Gastrocnemius medialis (tissue), 4 donors: ENCODE measurements at regions not wholly inside any gene's neighbourhood (a gene's known extent, or its start where the extent isn't known, plus 50 kb on each side); places are given as distances from the start of the nearest gene placed in this dataset.

Experiments used
- ATAC-seq, 2 donors: fragments of 150-250 bp; one replicate each; pipeline ENCODE4 v1.9.1; 2016
- DNase-seq, 2 donors: peaks; one replicate each; pipeline ENCODE4 v3.0.0-alpha.2; 2019
- H3K27ac ChIP-seq, 4 donors: fragments of 200-600 bp; sonication (generic); 1 replicate in 1 of 4; 2 replicates in 3 of 4; pipeline ENCODE4 v1.5.1; 2016 to 2018; ENCODE audit warnings: mild to moderate bottlenecking in 2 of 4, moderate library complexity in 1 of 4
- H3K27me3 ChIP-seq, 3 donors: fragments of 200-600 bp; sonication (generic) in 2 of 3; 1 replicate in 1 of 3; 2 replicates in 2 of 3; pipeline versions ENCODE4 v1.5.1 to v1.6.0; 2016 to 2019; ENCODE audit warnings: mild to moderate bottlenecking in 1 of 3, moderate library complexity in 1 of 3
- H3K36me3 ChIP-seq, 2 donors: fragments of 200-600 bp; sonication (generic) in 1 of 2; one replicate each; pipeline ENCODE4 v1.5.1; 2017 to 2018
- H3K4me1 ChIP-seq, 2 donors: fragments of 200-600 bp; sonication (generic) in 1 of 2; one replicate each; pipeline ENCODE4 v1.5.1; 2016 to 2017; ENCODE audit warnings: mild to moderate bottlenecking in 2 of 2
- H3K4me3 ChIP-seq, 4 donors: fragments of 200-600 bp; sonication (generic) in 3 of 4; 1 replicate in 1 of 4; 2 replicates in 3 of 4; pipeline ENCODE4 v1.5.1; 2016 to 2019; ENCODE audit warnings: mild to moderate bottlenecking in 2 of 4
- H3K9me3 ChIP-seq, 3 donors: fragments of 200-600 bp; sonication (generic) in 2 of 3; 1 replicate in 1 of 3; 2 replicates in 2 of 3; pipeline ENCODE4 v1.5.1; 2016 to 2019
- CTCF ChIP-seq, 5 experiments: fragments of 450-650 bp in 3 of 5; fragments of 200-600 bp in 2 of 5; sonication (generic) in 2 of 5; IDR thresholded peaks in 4 of 5; conservative IDR thresholded peaks in 1 of 5; 1 replicate in 4 of 5; 2 replicates in 1 of 5; pipeline ENCODE4 v1.5.1; 2016 to 2019; ENCODE audit warnings: antibody characterized with exemption in 5 of 5, mild to moderate bottlenecking in 3 of 5, moderate library complexity in 3 of 5
- POLR2A ChIP-seq, 2 donors: fragments of 450-650 bp; IDR thresholded peaks; one replicate each; pipeline ENCODE4 v1.6.1; 2017; ENCODE audit warnings: antibody characterized with exemption in 2 of 2, mild to moderate bottlenecking in 2 of 2, moderate library complexity in 2 of 2
- in situ Hi-C, 4 donors: fragments of 200-750 bp; cut with MboI; loops; one replicate each; pipeline versions ENCODE4 v1.15.0 to v1.8.0; 2017; ENCODE audit warnings: low sequenced_read_pairs in 4 of 4
- intact Hi-C: fragments of 100-400 bp; cut with DNase I; formaldehyde crosslinking; loops from one replicate; pipeline ENCODE4 v1.15.1; 2023; ENCODE audit warnings: low total_unique reads

DNA sequence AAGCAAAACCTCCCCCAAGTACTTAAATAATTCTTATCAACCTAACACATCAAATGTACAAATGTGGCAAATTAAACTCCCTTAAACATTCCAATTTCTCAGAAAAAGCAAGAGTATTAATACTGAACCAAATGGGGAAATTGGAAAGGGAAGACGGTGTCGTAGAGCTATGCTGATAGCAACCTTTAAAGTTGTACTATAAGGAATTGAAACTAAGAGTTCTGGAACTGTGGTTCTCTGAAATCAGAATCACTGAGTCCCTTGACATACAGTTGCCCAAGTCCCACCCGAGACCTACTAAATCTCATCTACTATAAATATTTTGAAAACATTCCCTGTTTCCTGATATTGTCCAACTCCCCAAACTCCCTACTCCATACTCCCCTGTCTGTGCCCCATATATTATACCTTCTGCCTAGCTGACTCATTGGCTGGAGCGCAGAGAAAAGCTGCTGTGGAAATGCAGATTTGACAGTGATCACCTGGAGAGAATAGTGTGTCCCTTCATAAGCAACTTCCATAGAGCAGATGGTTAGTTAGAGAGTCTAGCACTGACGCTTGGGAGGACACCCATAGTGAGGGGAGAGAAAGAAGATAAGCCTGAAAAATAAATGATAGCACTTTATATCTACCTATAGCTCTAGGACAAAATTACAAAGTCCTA lies 51.4 kb upstream of the ITM2B start:
- Histone ChIP-seq H3K27me3 (no peaks in the 10 kb centered on the region), H3K4me1 (no peaks in the 10 kb centered on the region), H3K27ac (no peak overlapping the region), H3K9me3 (no peaks in the 10 kb centered on the region), H3K36me3 (no peaks in the 10 kb centered on the region), H3K4me3 (no peak overlapping the region)
- intact Hi-C loops (no loop called here), in situ Hi-C loops (no loop called here)
- ATAC-seq (no peak), DNase-seq (no peak)
- TF ChIP-seq POLR2A (IDR thresholded peaks at IDR 0.05) (no peak), CTCF (IDR thresholded peaks at IDR 0.05 in 4 of 5, conservative IDR thresholded peaks at IDR 0.05 in 1 of 5) (no peak)

DNA sequence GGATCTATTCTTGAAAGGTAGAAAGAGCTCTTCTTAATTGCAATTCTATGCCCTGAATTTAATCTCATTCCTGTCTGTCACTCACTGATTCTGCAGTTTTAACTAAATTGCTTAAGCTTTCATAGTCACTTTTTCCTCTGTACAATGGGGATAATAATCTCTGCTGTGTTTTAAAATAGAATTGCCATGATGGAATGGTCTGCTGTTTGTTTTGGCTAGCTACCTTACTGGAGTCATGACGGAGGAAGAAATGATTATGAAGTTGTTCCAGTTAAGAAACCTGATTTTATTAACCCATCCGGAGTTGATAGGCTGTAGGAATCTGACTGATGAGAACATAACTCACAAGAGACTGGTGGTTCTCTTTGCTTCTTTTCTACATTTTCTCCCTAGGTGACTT lies 54.9 kb upstream of the ITM2B start:
- no peaks in the 10 kb centered on the region for H3K4me1 ChIP-seq
- no peak for DNase-seq
- H3K4me3 ChIP-seq = no peak overlapping the region
- no peak for ATAC-seq
- no peaks in the 10 kb centered on the region for H3K9me3 ChIP-seq
- no peak overlapping the region for H3K27ac ChIP-seq
- no peaks in the 10 kb centered on the region for H3K27me3 ChIP-seq
- intact Hi-C loops = no loop called here
- no peaks in the 10 kb centered on the region for H3K36me3 ChIP-seq
- in situ Hi-C loops = no loop called here
- no peak for TF ChIP-seq CTCF (IDR thresholded peaks at IDR 0.05 in 4 of 5, conservative IDR thresholded peaks at IDR 0.05 in 1 of 5)
- no peak for TF ChIP-seq POLR2A (IDR thresholded peaks at IDR 0.05)

GRCh38 chr13:48176781-48177180 lies 56.2 kb upstream of the ITM2B start:
- Histone ChIP-seq H3K9me3 (no peaks in the 10 kb centered on the region), H3K27me3 (no peaks in the 10 kb centered on the region), H3K36me3 (no peaks in the 10 kb centered on the region), H3K27ac (no peak overlapping the region), H3K4me3 (no peak overlapping the region), H3K4me1 (no peaks in the 10 kb centered on the region)
- DNase-seq = no peak
- TF ChIP-seq POLR2A (IDR thresholded peaks at IDR 0.05) = no peak
- no peak for TF ChIP-seq CTCF (IDR thresholded peaks at IDR 0.05 in 4 of 5, conservative IDR thresholded peaks at IDR 0.05 in 1 of 5)
- intact Hi-C loops = no loop called here
- in situ Hi-C loops = no loop called here
- no peak for ATAC-seq

DNA sequence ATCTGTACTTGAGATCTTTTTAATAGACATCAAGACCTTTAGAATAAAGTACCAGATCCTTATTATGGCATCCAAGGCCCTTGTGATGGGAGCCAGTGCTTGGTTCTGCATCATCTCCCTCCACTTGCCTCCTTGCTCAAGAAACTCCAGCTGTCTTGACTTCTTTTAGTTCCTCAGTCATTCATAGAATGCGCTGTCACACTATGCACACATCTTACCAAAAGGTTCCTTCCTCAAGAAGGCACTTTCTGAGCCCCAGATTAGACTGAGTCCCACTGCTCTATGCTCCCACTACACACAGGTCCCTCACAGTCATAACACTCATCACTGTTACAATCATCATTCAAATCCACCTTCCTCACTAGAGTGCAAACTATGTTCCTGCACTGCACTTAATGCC lies 57.8 kb upstream of the ITM2B start:
- no peak overlapping the region for H3K4me3 ChIP-seq
- no peaks in the 10 kb centered on the region for H3K36me3 ChIP-seq
- DNase-seq (no peak), ATAC-seq (no peak)
- no peaks in the 10 kb centered on the region for H3K9me3 ChIP-seq
- H3K27ac ChIP-seq = no peak overlapping the region
- no peak for TF ChIP-seq CTCF (IDR thresholded peaks at IDR 0.05 in 4 of 5, conservative IDR thresholded peaks at IDR 0.05 in 1 of 5)
- TF ChIP-seq POLR2A (IDR thresholded peaks at IDR 0.05) = no peak
- in situ Hi-C loops (no loop called here), intact Hi-C loops (no loop called here)
- H3K27me3 ChIP-seq = no peaks in the 10 kb centered on the region
- no peaks in the 10 kb centered on the region for H3K4me1 ChIP-seq

- no peak for ATAC-seq
- H3K4me1 ChIP-seq = no peaks in the 10 kb centered on the region
- in situ Hi-C loops = no loop called here
These were observed 65.1 kb upstream of the ITM2B start for GRCh38 chr13:48167866-48168265.

More at GRCh38 chr13:48167866-48168265, 65.1 kb upstream of the ITM2B start:
- no peaks in the 10 kb centered on the region for H3K27me3 ChIP-seq
- H3K4me3 ChIP-seq = no peak overlapping the region
- no peaks in the 10 kb centered on the region for H3K36me3 ChIP-seq
- H3K27ac ChIP-seq = no peak overlapping the region
- TF ChIP-seq POLR2A (IDR thresholded peaks at IDR 0.05) = no peak
- no peak for TF ChIP-seq CTCF (IDR thresholded peaks at IDR 0.05 in 4 of 5, conservative IDR thresholded peaks at IDR 0.05 in 1 of 5)
- intact Hi-C loops = no loop called here
- no peaks in the 10 kb centered on the region for H3K9me3 ChIP-seq
- no peak for DNase-seq
